GM18507 (cell line): ENCODE measurements at regions not wholly inside any gene's neighbourhood (a gene's known extent, or its start where the extent isn't known, plus 50 kb on each side); places are given as distances from the start of the nearest gene placed in this dataset.
"Not testable (repeated sequence)": the region's sequence is repeated elsewhere in the genome, so short reads cannot be mapped to it uniquely, and the experiment has no call there.

Experiments used
- DNase-seq: peaks from one replicate; pipeline ENCODE4 v3.0.0; 2011; ENCODE audit warnings: low read depth; ENCODE audit not compliant: insufficient read length; ENCODE audit errors: extremely low spot score
- FAIRE-seq: peaks from 2 replicates; lab custom pipeline; 2011; peaks lifted over from hg19 to GRCh38; lab: Jason Lieb, UNC

DNA sequence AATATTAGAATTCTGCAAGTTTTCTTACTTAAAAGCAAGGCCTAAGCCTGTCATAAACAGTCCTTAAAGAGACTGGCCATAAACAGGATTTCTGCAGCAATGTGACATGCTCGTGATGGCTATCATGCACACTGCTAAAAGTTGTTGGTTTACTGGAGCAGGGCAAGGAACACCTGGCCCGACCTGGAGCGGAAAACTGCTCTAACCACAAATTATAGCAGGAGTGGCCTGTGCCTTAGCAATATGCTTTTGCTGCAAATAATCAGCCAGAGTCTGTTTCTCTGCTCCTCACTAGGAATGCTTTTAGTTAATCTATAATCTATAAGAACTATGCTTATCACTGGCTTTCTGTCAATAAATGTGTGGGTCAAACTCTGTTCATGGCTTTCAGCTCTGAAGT is 322.9 kb upstream of the RPS23 start:
- FAIRE-seq, result peak; percentile 24

DNA sequence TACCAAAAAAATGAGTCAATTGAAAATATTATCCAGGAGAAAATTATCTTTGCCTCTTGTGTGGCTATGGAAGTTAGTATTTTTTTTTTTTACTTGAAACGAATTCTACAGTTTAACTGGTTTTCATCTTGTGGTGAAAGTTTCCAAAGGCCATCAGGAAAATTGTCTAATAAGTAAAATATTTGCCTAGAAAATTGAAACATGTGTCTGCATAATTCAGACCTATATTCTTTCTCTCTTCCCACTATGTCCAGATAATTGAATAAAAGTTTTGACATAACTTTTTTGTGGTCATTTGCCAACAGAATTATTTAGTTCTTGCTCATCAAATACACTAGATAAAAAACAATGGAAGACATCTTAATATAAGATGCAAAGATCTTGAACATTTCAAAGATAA is 321.5 kb upstream of the RPS23 start:
- FAIRE-seq (no peak), DNase-seq (no peak)

More for the DNA sequence above, 322.9 kb upstream of the RPS23 start:
- no peak for DNase-seq

DNA sequence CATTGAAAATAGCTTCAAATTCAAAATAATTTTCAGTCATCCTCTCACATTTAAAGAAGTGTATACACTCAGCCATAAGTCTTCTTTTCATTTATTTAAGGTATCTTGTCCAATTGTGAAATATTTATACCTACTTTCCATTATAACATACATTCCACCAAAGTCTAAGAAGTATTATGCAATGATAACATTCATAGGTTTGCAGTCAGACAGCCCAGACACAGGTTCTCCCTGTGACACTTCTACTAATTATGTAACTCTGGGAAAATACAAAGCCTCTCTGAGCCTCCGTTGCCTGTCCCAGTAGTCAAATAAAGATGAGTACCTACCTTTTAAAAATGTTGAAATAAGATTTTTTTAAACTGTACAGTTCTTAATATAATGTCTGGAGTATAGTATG is 320.9 kb upstream of the RPS23 start:
- DNase-seq, result no peak
- FAIRE-seq, result no peak

DNA sequence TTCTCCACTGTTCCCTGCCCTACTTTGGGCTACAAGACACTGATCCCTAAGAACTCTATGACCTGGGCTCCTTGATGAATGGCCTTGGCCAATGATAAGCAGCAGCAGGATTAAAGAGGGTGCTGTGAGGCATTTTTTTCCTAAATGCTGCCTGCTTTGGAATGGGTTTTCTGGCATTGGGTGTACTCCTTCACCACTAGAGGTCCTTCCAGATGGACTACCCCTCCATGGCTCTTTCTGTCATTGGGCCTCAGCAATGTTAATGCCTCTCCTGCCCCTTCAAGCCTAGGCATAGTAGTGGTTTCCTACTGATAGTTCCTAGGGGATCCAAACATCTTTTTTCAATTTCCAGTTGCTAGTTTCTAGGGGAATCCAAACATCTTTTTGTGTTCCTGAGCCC is 319.3 kb upstream of the RPS23 start:
- DNase-seq, result no peak
- FAIRE-seq, result no peak

DNA sequence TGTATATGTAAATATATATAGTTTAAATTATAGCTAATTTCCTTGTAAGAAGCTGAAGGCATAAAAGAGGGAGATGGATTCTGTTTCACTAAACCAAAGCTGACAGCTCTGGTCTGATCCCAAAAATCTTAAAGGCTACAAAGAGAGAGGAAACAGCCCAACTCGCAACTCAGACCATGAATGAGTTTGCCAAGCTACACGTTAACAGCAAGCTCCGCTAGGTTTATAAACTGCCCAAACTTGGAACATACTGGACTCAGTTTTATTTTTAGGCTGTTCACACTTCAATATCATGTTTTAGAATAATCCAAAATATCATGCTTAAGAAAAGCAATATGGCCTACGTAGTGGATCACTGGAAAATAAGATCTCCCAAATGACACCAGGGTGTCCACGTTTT is 318.3 kb upstream of the RPS23 start:
- no peak for DNase-seq
- FAIRE-seq, result no peak

DNA sequence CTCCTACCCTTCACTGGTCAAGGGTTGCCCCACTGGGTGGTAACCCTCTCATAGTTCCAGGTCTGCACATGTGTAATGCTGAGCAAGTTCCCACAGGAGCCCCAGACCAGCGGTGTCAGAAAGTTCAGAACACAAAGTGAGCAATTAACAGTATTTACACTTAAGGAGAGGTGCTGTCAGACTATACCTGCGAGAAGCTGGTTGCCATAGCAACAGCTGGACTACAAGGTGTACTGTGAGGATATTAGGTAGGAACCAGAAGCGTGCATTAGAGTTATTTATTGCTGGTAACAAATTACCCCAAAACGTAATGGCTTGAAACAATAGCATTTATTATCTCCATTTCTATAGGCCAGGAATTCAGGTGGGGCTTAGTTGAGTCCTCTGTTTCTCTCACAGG is 317.0 kb upstream of the RPS23 start:
- DNase-seq, result no peak
- no peak for FAIRE-seq

DNA sequence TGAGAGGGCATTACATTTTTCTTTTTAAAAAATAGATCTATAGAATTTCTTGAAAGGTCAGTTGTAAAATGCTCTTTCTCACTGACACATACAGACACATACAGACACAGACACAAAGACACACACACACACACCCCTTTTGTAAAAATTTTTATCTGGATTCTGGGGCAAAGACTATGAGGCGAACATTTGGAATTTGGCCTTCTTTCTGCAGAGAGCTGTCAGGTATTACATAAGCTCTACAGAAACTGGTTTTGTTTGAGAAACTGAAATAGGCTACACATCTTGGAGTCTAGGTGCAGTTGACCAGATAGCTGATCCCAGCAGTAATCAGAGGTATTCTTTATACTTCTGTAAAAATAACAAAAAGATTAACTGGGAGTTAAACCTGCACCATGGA is 315.9 kb upstream of the RPS23 start:
- FAIRE-seq (no peak), DNase-seq (no peak)

DNA sequence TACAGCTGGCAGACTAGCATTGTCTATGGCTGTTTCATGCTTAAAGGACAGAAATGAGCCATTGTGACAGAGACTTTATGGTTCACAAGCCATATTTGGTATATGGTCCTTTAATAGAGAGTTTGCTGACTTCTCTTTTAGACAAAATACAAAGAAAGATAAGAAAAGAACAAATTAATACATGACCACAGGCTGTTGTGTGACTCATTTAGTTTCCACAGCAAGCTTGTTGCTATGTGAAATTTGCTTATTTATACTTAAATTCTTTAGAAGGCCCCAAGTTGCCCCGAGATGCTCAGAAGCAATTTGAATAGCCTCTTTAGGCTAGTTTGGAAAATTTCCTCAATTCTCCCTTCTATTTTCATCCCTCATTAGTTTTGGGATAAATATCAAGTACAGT is 315.3 kb upstream of the RPS23 start:
- FAIRE-seq (no peak), DNase-seq (no peak)

DNA sequence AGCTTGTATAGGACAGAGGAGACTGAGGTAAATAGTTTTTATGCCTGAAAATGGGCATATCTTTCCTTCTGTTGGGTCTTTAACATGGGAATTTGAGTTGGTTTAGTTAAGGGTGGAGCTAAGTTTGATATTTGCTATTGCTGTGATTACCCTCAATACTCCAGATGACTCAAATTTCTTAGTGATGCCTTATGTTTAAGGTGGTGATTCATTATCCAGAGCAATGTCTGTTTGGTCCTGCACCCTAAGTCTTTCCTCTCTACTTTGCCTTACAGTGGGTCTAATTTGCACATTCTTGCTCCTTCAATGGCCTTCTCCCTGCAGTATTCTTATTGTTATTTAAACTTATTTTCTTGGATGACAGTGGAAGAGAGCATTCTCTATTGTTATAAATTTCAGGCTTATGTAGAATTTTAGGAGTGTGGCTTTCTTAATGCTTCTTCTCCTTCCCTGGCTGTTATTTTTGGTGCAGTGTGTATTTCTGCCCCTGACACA is 312.9 kb upstream of the RPS23 start:
- DNase-seq (no peak), FAIRE-seq (no peak)

DNA sequence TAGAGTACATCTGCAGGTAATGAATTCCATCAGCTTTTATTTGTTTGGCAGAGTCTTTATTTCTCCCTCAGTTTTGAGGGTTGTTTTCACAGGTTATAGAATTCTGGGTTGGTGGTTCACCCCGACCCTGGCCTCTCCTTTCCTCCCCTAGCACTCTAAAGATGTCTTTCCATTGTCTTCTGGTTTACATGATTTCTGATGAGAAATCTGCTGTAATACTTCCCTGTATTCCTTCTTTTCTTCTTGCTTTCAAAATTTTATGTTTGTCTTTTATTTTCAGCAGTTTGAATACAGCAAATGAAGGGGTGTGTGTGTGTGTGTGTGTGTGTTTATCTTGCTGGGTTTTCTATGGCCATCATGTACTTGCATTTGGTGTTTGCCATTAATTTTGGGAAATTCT is 312.0 kb upstream of the RPS23 start:
- DNase-seq (no peak), FAIRE-seq (no peak)

DNA sequence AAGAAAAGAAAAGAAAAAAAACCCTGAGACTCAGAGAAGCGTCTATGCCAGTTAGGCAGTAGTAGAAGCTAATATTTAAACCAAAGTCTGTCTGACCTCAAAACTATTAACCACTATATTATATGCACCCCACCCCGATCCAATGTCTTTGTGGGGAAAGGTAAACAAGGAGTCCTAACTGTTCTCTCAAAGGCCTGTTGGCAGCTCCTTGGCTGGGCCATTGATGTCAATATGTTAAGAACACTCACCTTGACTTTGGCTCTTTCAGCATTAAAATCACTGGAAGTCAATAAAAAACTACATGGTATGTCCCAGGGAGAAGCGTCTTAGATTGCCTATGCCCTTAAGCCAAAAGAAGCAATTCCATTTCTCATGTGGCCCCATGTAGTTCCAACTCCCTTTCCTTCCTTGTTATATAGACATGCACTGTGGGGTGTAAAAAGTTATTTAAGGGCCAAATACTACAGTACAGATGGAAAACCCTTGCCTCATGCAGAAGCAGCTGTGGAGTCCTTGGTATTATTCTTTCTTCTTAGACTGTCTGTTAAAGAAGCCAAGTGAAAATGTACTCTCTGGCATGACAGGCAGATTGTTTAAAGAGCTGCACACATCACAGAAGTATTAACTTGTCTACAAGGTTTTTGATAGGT is 308.6 kb upstream of the RPS23 start:
- DNase-seq (no peak), FAIRE-seq (no peak)

DNA sequence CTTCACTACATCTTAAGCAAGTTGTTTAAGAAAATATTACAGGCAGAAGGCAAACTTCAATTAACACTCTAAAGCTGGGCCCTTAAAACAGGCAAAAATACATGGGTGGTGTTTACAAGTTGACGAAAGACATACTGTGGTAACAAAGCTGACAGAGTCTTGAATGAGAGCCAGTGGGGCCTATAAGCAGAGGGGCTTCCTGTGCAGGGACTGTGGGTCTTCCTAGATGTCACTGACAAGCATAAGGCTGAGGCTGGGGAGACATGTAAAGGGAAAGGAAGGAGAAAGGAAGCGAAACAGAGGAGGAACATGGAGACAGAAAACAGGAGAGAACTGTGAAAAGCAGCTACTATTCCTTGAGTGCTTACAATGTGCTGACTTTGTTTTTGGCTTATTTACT is 308.0 kb upstream of the RPS23 start:
- DNase-seq (no peak), FAIRE-seq (no peak)

DNA sequence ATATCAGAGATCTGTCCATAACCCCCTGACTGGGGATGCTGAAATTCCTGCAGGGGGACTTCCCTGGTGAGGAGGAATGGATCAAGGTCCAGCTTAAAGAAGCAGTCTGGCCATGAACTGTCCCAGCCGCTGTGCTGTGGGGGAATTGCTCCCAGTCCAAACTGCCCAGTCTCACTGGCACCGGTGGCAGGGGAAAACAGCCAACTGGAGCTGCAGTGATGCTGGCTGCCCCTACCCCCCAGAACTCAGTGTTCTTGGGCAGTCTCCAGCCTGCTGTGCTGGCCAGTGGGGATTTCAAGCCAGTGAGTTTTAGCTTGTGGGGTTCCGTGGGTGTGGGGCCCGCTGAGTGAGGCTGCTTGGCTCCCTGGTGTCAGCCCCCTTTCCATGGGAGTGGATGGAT is 306.5 kb upstream of the RPS23 start:
- no peak for FAIRE-seq
- DNase-seq, result no peak

DNA sequence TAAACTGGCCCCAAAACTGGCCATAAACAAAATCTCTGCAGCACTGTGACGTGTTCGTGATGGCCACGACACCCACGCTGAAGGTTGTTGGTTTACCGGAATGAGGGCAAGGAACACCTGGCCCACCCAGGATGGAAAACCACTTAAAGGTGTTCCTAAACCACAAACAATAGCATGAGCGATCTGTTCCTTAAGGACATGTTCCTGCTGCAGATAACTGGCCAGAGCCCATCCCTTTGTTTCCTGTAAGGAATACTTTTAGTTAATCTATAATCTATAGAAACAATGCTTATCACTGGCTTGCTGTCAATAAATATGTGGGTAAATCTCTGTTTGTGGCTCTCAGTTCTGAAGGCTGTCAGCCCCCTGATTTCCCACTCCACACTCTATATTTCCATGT is 305.2 kb upstream of the RPS23 start:
- DNase-seq, FAIRE-seq: not testable (repeated sequence)

DNA sequence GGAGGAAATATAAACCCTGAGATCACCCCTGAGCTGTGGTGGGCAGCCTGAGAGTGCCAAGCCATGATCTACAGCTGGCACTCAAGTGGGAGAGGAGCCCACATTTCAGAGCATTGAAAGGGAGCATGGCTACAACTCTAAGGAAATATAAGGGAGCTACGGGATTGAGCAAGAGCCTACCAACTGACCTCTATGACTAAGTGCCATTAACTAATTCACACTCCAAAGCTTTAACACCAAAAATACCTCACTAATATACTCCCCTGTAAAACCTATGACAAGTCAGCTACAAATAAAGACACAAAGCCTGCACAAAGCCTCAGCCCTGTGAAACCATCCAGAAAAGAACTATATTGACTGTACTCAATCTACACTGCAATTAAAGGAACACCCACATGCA is 286.8 kb upstream of the RPS23 start:
- FAIRE-seq (no peak), DNase-seq (no peak)

DNA sequence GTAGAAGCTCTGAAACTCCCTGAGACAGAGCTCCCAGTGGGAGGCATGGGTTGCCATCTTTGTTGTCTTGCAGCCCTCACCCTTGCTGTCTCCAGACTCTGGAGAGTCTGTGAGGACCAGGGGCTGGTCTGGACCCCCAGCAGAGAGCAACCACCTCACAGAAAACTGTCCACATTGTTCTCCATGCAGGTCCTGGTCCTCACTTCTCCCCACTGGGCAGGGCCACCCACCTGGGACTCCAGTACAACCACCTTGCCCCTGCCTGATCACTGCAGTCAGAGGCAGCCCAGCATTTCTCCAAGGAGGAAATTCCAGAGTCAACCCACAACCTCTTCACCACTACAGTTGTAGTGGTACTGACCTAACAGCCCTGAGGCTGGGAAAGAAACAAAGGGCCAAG is 285.6 kb upstream of the RPS23 start:
- FAIRE-seq (no peak), DNase-seq (no peak)

DNA sequence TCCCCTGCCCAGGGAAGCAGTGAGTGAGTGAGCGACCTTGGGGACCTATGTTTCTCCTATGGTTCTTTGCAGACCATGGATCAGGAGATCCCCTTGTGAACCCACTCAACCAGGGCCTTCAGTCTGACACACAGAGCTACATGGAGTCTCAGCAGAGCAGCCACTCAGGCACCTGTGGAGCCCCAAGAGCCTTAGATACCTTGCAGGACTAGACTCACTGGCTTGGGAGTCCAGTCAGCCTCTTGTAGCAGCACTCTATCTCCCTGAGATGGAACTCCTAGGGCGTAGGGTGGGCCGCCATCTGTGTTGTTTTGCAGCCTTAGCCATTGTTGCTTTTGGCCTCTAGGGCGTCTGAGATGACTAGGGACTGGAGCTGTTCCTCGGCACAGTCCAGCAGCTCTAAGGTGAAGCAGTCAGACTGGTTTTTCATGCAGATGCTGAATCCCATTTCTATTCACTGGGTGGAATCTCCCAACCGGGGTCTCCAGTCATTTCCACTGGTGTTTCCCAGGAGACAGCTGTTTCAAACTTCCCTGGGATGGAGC is 284.6 kb upstream of the RPS23 start:
- FAIRE-seq (no peak), DNase-seq (no peak)

DNA sequence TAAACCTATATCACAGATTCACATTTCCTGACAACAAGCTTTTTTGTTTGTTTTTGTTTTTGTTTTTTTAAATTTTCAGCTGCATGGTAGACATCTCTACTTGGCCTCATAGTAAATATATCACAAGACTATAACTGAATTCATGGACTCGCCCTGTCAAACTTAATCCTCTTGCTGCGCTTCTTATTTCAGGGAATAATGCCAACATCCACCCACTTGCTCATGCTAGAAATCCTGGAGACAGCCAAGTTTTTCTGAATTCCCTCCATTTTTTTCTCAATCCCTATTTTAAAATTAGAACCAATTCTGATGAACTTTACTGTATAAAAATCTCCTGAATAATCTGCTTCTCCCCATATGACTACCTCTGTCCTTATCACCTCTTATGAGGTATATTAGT is 283.6 kb upstream of the RPS23 start:
- DNase-seq, result no peak
- FAIRE-seq, result no peak

DNA sequence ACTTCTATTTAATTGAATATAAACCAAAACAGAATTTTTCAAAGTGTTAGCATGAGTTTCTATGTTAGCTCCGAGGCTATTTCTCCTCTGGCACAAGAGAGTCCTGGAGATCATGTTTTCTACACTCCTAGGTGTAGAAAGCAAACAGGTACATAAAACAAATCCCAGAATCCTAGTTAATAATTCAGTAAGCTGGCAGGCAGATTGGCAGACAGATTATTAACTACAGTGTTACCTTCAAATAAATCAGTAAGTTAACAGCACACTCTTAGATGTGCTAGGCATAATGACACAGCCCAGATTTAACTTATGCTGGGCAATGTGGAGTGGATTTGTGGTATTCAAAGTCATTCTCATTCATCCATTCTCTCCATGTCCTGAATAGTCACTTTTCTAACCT is 282.8 kb upstream of the RPS23 start:
- no peak for FAIRE-seq
- DNase-seq, result no peak

DNA sequence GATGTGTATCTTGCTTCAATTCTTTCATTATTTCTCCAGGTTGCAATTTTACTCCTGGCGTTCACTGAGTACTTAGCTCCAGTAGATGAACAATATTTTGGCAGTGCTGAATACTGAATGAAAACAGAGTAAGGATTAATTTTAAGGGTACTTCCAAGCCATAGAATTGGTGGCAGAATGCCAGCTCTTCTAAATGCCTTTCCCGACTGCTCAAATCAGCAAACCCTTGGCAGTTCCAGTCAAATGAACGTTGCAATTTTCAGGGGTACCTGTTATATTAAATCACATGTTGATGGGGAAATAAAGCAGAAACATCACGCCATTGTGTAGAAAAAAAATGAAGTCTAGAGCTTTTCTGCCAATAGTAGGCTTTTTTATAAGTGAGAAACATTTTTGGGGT is 282.4 kb upstream of the RPS23 start:
- FAIRE-seq (no peak), DNase-seq (no peak)

DNA sequence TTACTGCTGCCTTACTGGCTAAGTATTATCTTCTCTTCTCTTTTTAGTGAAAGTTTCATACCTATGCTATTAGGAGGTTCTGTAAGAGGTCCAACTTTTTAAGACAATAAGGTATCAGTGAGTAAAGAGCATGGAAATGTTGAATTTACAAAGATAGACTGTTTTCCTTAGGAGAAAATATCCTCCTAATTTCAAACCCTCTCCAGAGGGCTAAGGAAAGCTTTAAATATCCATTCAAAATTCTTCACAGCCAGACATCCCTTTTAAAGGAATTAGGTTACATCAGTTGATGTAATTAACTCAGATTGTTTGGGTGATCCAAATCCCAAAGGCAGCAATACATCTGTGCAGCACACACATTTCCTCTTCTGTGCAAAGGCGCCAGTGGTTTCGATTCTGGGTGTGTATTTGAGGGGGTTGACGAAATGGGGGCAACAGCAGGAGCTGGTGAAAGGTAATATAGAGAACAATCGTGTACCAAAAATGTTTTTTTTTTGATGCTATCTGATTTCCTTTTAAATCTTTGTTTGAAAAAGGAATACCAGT is 273.8 kb upstream of the RPS23 start:
- DNase-seq, result no peak
- FAIRE-seq, result no peak
